Loucy (cell line): ENCODE measurements at regions not wholly inside any gene's neighbourhood (a gene's known extent, or its start where the extent isn't known, plus 50 kb on each side); places are given as distances from the start of the nearest gene placed in this dataset.

Experiments used
- H2AFZ ChIP-seq: fragments of 200-600 bp; sonication (generic); 2 replicates; pipeline ENCODE4 v1.6.0; 2016; ENCODE audit warnings: antibody characterized with exemption, mild to moderate bottlenecking, low read length, moderate library complexity
- H3F3A ChIP-seq: fragments of 200-600 bp; 2 replicates; pipeline ENCODE4 v1.6.0; 2016; ENCODE audit warnings: antibody characterized with exemption, low read depth, mild to moderate bottlenecking
- H3K27me3 ChIP-seq: fragments of 200-600 bp; sonication (generic); 2 replicates; pipeline ENCODE4 v1.6.1; 2014; ENCODE audit warnings: low read length, mild to moderate bottlenecking; ENCODE audit not compliant: insufficient read depth, poor library complexity, severe bottlenecking
- H3K36me3 ChIP-seq: fragments of 200-600 bp; sonication (generic); 2 replicates; pipeline ENCODE4 v1.6.1; 2016; ENCODE audit warnings: low read length; ENCODE audit not compliant: insufficient read depth
- H3K4me1 ChIP-seq: fragments of 200-600 bp; sonication (generic); 2 replicates; pipeline ENCODE4 v1.5.1; 2014; ENCODE audit warnings: low read length, mild to moderate bottlenecking; ENCODE audit not compliant: insufficient read depth, poor library complexity, severe bottlenecking
- H3K4me2 ChIP-seq: fragments of 200-600 bp; sonication (generic); 2 replicates; pipeline ENCODE4 v1.6.0; 2014; ENCODE audit warnings: antibody characterized with exemption, low read length, low read depth, mild to moderate bottlenecking; ENCODE audit not compliant: poor library complexity, severe bottlenecking
- H3K4me3 ChIP-seq: fragments of 200-600 bp; sonication (generic); 2 replicates; pipeline ENCODE4 v1.5.1; 2014; ENCODE audit warnings: low read length, mild to moderate bottlenecking, mixed read lengths; ENCODE audit not compliant: poor library complexity, severe bottlenecking
- H3K79me2 ChIP-seq: fragments of 200-600 bp; sonication (generic); 2 replicates; pipeline ENCODE4 v1.6.1; 2014; ENCODE audit warnings: low read length; ENCODE audit not compliant: insufficient read depth
- H3K9ac ChIP-seq: fragments of 200-600 bp; sonication (generic); 2 replicates; pipeline ENCODE4 v1.6.0; 2014; ENCODE audit warnings: mild to moderate bottlenecking, low read depth, low read length, moderate library complexity; ENCODE audit not compliant: poor library complexity, severe bottlenecking
- H3K9me2 ChIP-seq: fragments of 200-600 bp; sonication (generic); replicated peaks from 2 replicates; pipeline ENCODE4 v1.6.1; 2016; ENCODE audit warnings: low read depth, low read length, mixed read lengths
- H3K9me3 ChIP-seq: fragments of 200-600 bp; sonication (generic); 2 replicates; pipeline ENCODE4 v1.6.1; 2014; ENCODE audit warnings: mild to moderate bottlenecking, antibody characterized with exemption, low read length, low read depth; ENCODE audit not compliant: insufficient read depth
- H4K20me1 ChIP-seq: fragments of 200-600 bp; sonication (generic); 2 replicates; pipeline ENCODE4 v1.6.0; 2014; ENCODE audit warnings: antibody characterized with exemption, low read length, mild to moderate bottlenecking; ENCODE audit not compliant: insufficient read depth, poor library complexity, severe bottlenecking
- CTCF ChIP-seq: fragments of 200-600 bp; sonication (generic); conservative IDR thresholded peaks from 2 replicates; pipeline ENCODE4 v1.5.1; 2014; ENCODE audit warnings: mild to moderate bottlenecking, antibody characterized with exemption, low read length
- EZH2phosphoT487 ChIP-seq: fragments of 200-600 bp; IDR thresholded peaks from 2 replicates; pipeline ENCODE4 v1.6.1; 2018; ENCODE audit warnings: antibody characterized with exemption, mild to moderate bottlenecking, moderate library complexity, borderline replicate concordance

DNA sequence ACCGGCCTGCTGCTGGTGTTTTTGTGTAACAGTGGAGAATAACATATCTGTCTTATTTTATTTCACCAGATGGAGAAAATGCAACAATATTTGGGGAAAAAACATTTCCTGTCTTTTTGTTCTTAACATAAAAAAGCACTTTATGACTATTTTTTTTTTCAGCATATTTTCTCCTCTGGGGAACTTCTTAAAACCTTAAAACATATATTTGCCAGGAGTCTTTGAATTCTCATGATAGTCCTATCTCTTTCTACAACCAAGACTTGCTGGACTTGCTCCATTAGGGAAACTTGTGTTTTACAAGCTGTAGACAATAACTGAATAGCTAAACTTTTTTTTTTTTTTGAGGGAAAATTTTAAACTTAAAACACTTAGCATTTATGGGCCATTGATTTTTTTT, 98.6 kb upstream of the PRDM1 start:
- H3K27me3 ChIP-seq, result peaks cover 15% of the 10 kb centered on the region
- no peak overlapping the region for H2AFZ ChIP-seq
- no peak overlapping the region for H3K9ac ChIP-seq
- no peak overlapping the region for H3K4me2 ChIP-seq
- no peaks in the 10 kb centered on the region for H3K36me3 ChIP-seq
- no peaks in the 10 kb centered on the region for H3K9me2 ChIP-seq
- TF ChIP-seq CTCF (no peak), EZH2phosphoT487 (no peak)
- H3K4me1 ChIP-seq, result peaks cover 13% of the 10 kb centered on the region
- H3K79me2 ChIP-seq, result no peaks in the 10 kb centered on the region
- no peaks in the 10 kb centered on the region for H4K20me1 ChIP-seq
- H3K4me3 ChIP-seq, result no peak overlapping the region
- no peaks in the 10 kb centered on the region for H3K9me3 ChIP-seq
- H3F3A ChIP-seq, result no peaks in the 10 kb centered on the region

GRCh38 chr6:105986998-105987397, 99.1 kb upstream of the PRDM1 start:
- no peak overlapping the region for H3K4me2 ChIP-seq
- H3K4me3 ChIP-seq, result no peak overlapping the region
- no peaks in the 10 kb centered on the region for H3K36me3 ChIP-seq
- no peak overlapping the region for H2AFZ ChIP-seq
- H3F3A ChIP-seq, result no peaks in the 10 kb centered on the region
- H3K9ac ChIP-seq, result no peak overlapping the region
- no peaks in the 10 kb centered on the region for H4K20me1 ChIP-seq
- no peaks in the 10 kb centered on the region for H3K9me3 ChIP-seq
- TF ChIP-seq CTCF (no peak), EZH2phosphoT487 (no peak)
- H3K9me2 ChIP-seq, result no peaks in the 10 kb centered on the region
- H3K4me1 ChIP-seq, result peaks cover 13% of the 10 kb centered on the region
- H3K27me3 ChIP-seq, result peaks cover 15% of the 10 kb centered on the region
- no peaks in the 10 kb centered on the region for H3K79me2 ChIP-seq

GRCh38 chr6:105985816-105986632, 100.1 kb upstream of the PRDM1 start:
- peaks cover 8% of the 10 kb centered on the region for H3K4me1 ChIP-seq
- H3F3A ChIP-seq, result no peaks in the 10 kb centered on the region
- peaks cover 7% of the 10 kb centered on the region for H3K27me3 ChIP-seq
- H4K20me1 ChIP-seq, result no peaks in the 10 kb centered on the region
- H3K79me2 ChIP-seq, result no peaks in the 10 kb centered on the region
- H3K9ac ChIP-seq, result no peak overlapping the region
- no peaks in the 10 kb centered on the region for H3K9me3 ChIP-seq
- no peaks in the 10 kb centered on the region for H3K36me3 ChIP-seq
- no peak overlapping the region for H3K4me3 ChIP-seq
- no peaks in the 10 kb centered on the region for H3K9me2 ChIP-seq
- no peak overlapping the region for H3K4me2 ChIP-seq
- TF ChIP-seq CTCF, result no peak
- no peak for TF ChIP-seq EZH2phosphoT487
- H2AFZ ChIP-seq, result no peak overlapping the region
